ENCODE measurements at regions not wholly inside any gene's neighbourhood (a gene's known extent, or its start where the extent isn't known, plus 50 kb on each side); places are given as distances from the start of the nearest gene placed in this dataset.

- DNase-seq (ENCODE audit: low read depth, low spot score) = no peak
- Histone ChIP-seq H3K79me2 (ENCODE audit: insufficient read depth, low read length) (no peaks in the 10 kb centered on the region), H3K9ac (ENCODE audit: low read length) (no peak overlapping the region), H3K4me3 (replicated peaks in 1 of 2; ENCODE audit: low read depth in 1 of 2, low read length in 2 of 2) (no peak overlapping the region), H3K4me2 (ENCODE audit: low read length) (no peak overlapping the region), H3K9me3 (ENCODE audit: control insufficient read depth in 1 of 2, insufficient read depth in 1 of 2, low read depth in 1 of 2, low read length in 2 of 2) (no peaks in the 10 kb centered on the region), H2AFZ (ENCODE audit: low read depth, low read length, poor library complexity, severe bottlenecking) (no peak overlapping the region), H3K27ac (ENCODE audit: low read depth, low read length) (no peak overlapping the region), H3K36me3 (ENCODE audit: control insufficient read depth in 1 of 2, insufficient read depth in 2 of 2, low read length in 2 of 2) (no peaks in the 10 kb centered on the region), H3K4me1 (ENCODE audit: control insufficient read depth in 1 of 2, insufficient read depth in 2 of 2, low read length in 2 of 2) (no peaks in the 10 kb centered on the region), H3K9me2 (ENCODE audit: insufficient read depth) (no peaks in the 10 kb centered on the region), H3K27me3 (ENCODE audit: insufficient read depth, low read length) (no peaks in the 10 kb centered on the region; the same call in 1 of the 2 replicates), H4K20me1 (ENCODE audit: insufficient read depth) (no peaks in the 10 kb centered on the region)
- ATAC-seq = no peak
- TF ChIP-seq EZH2 (IDR thresholded peaks at IDR 0.05) = no peak
- ChIA-PET POLR2A (no interaction called here), RAD21 (ENCODE audit: low non-redundant PET in 1 of 2, low total read pairs in 2 of 2, uncharacterized antibody in 2 of 2, unreplicated experiment in 2 of 2) (no interaction called here), CTCF (no interaction called here)
- BruUV-seq (replicated peaks) = no TSS peak
- intact Hi-C loops (cut with micrococcal nuclease) = no loop called here
Observed at GRCh38 chr2:236403811-236404210, 139.6 kb upstream of the ASB18 start.

- no peaks in the 10 kb centered on the region; the same call in 1 of the 2 replicates for H3K27me3 ChIP-seq (ENCODE audit: insufficient read depth, low read length)
- H3K9me3 ChIP-seq (ENCODE audit: control insufficient read depth in 1 of 2, insufficient read depth in 1 of 2, low read depth in 1 of 2, low read length in 2 of 2) = no peaks in the 10 kb centered on the region
- no peaks in the 10 kb centered on the region for H3K9me2 ChIP-seq (ENCODE audit: insufficient read depth)
- no peaks in the 10 kb centered on the region for H3K36me3 ChIP-seq (ENCODE audit: control insufficient read depth in 1 of 2, insufficient read depth in 2 of 2, low read length in 2 of 2)
- H3K4me2 ChIP-seq (ENCODE audit: low read length) = no peak overlapping the region
- no peak overlapping the region for H3K27ac ChIP-seq (ENCODE audit: low read depth, low read length)
- H3K4me3 ChIP-seq (replicated peaks in 1 of 2; ENCODE audit: low read depth in 1 of 2, low read length in 2 of 2) = no peak overlapping the region
- no peak overlapping the region for H3K9ac ChIP-seq (ENCODE audit: low read length)
- BruUV-seq (replicated peaks) = no TSS peak
- no peaks in the 10 kb centered on the region for H3K4me1 ChIP-seq (ENCODE audit: control insufficient read depth in 1 of 2, insufficient read depth in 2 of 2, low read length in 2 of 2)
- ChIA-PET RAD21 (ENCODE audit: low non-redundant PET in 1 of 2, low total read pairs in 2 of 2, uncharacterized antibody in 2 of 2, unreplicated experiment in 2 of 2) (no interaction called here), CTCF (no interaction called here), POLR2A (no interaction called here)
- H2AFZ ChIP-seq (ENCODE audit: low read depth, low read length, poor library complexity, severe bottlenecking) = no peak overlapping the region
- H4K20me1 ChIP-seq (ENCODE audit: insufficient read depth) = no peaks in the 10 kb centered on the region
- TF ChIP-seq, protein P1, sequence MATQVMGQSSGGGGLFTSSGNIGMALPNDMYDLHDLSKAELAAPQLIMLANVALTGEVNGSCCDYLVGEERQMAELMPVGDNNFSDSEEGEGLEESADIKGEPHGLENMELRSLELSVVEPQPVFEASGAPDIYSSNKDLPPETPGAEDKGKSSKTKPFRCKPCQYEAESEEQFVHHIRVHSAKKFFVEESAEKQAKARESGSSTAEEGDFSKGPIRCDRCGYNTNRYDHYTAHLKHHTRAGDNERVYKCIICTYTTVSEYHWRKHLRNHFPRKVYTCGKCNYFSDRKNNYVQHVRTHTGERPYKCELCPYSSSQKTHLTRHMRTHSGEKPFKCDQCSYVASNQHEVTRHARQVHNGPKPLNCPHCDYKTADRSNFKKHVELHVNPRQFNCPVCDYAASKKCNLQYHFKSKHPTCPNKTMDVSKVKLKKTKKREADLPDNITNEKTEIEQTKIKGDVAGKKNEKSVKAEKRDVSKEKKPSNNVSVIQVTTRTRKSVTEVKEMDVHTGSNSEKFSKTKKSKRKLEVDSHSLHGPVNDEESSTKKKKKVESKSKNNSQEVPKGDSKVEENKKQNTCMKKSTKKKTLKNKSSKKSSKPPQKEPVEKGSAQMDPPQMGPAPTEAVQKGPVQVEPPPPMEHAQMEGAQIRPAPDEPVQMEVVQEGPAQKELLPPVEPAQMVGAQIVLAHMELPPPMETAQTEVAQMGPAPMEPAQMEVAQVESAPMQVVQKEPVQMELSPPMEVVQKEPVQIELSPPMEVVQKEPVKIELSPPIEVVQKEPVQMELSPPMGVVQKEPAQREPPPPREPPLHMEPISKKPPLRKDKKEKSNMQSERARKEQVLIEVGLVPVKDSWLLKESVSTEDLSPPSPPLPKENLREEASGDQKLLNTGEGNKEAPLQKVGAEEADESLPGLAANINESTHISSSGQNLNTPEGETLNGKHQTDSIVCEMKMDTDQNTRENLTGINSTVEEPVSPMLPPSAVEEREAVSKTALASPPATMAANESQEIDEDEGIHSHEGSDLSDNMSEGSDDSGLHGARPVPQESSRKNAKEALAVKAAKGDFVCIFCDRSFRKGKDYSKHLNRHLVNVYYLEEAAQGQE (IDR thresholded peaks at IDR 0.05; ENCODE audit: low read depth) = no peak
- no peak for TF ChIP-seq SP1 (IDR thresholded peaks at IDR 0.05; ENCODE audit: low read depth)
- no peak for TF ChIP-seq YY1 (IDR thresholded peaks at IDR 0.05; ENCODE audit: extremely low read depth, insufficient replicate concordance, low read depth, low read length)
- no peak for TF ChIP-seq TCF7L2 (IDR thresholded peaks at IDR 0.05; ENCODE audit: borderline replicate concordance, extremely low read depth, insufficient read depth, insufficient read length)
- TF ChIP-seq JUND (IDR thresholded peaks at IDR 0.05) = no peak
- no peak for TF ChIP-seq ATF3 (IDR thresholded peaks at IDR 0.05)
- TF ChIP-seq, protein P2, sequence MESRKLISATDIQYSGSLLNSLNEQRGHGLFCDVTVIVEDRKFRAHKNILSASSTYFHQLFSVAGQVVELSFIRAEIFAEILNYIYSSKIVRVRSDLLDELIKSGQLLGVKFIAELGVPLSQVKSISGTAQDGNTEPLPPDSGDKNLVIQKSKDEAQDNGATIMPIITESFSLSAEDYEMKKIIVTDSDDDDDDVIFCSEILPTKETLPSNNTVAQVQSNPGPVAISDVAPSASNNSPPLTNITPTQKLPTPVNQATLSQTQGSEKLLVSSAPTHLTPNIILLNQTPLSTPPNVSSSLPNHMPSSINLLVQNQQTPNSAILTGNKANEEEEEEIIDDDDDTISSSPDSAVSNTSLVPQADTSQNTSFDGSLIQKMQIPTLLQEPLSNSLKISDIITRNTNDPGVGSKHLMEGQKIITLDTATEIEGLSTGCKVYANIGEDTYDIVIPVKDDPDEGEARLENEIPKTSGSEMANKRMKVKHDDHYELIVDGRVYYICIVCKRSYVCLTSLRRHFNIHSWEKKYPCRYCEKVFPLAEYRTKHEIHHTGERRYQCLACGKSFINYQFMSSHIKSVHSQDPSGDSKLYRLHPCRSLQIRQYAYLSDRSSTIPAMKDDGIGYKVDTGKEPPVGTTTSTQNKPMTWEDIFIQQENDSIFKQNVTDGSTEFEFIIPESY (IDR thresholded peaks at IDR 0.05; ENCODE audit: extremely low read depth, insufficient replicate concordance, low read length) = no peak
- ATAC-seq (no peak), DNase-seq (ENCODE audit: low read depth, low spot score) (no peak)
- no peaks in the 10 kb centered on the region for H3K79me2 ChIP-seq (ENCODE audit: insufficient read depth, low read length)
- intact Hi-C loops (cut with micrococcal nuclease) = no loop called here
Observed at GRCh38 chr2:236404346-236404745, 140.1 kb upstream of the ASB18 start.
